ENCODE measurements at regions not wholly inside any gene's neighbourhood (a gene's known extent, or its start where the extent isn't known, plus 50 kb on each side); places are given as distances from the start of the nearest gene placed in this dataset.

GRCh38 chr15:88342666-88343065 lies 86.1 kb upstream of the NTRK3 start:
- Histone ChIP-seq H3K79me2 (ENCODE audit: low read length) (no peaks in the 10 kb centered on the region), H3K36me3 (replicated peaks; ENCODE audit: insufficient read depth, low read length) (no peaks in the 10 kb centered on the region), H4K20me1 (ENCODE audit: insufficient read depth, low read length) (no peaks in the 10 kb centered on the region), H3K4me2 (ENCODE audit: low read depth, low read length) (no peak overlapping the region), H3K9ac (ENCODE audit: low read length) (no peak overlapping the region), H3K9me3 (replicated peaks; ENCODE audit: insufficient read depth, low read length) (no peaks in the 10 kb centered on the region), H3F3A (ENCODE audit: insufficient read depth, low read length) (no peaks in the 10 kb centered on the region), H3K4me1 (ENCODE audit: low read length) (no peaks in the 10 kb centered on the region), H3K27ac (ENCODE audit: low read length) (no peak overlapping the region), H3K4me3 (ENCODE audit: low read length) (no peak overlapping the region), H3K27me3 (replicated peaks; ENCODE audit: insufficient read depth, low read length) (no peaks in the 10 kb centered on the region), H3K9me2 (replicated peaks; ENCODE audit: insufficient read depth, low read length) (no peaks in the 10 kb centered on the region), H2AFZ (ENCODE audit: low read length) (no peak overlapping the region)
- DNase-seq, result no peak
- TF ChIP-seq EZH2phosphoT487 (IDR thresholded peaks at IDR 0.05; ENCODE audit: low read length) (no peak), EZH2 (optimal IDR thresholded peaks at IDR 0.05; ENCODE audit: low read depth, low read length) (no peak)
- TF ChIP-seq, protein P1, sequence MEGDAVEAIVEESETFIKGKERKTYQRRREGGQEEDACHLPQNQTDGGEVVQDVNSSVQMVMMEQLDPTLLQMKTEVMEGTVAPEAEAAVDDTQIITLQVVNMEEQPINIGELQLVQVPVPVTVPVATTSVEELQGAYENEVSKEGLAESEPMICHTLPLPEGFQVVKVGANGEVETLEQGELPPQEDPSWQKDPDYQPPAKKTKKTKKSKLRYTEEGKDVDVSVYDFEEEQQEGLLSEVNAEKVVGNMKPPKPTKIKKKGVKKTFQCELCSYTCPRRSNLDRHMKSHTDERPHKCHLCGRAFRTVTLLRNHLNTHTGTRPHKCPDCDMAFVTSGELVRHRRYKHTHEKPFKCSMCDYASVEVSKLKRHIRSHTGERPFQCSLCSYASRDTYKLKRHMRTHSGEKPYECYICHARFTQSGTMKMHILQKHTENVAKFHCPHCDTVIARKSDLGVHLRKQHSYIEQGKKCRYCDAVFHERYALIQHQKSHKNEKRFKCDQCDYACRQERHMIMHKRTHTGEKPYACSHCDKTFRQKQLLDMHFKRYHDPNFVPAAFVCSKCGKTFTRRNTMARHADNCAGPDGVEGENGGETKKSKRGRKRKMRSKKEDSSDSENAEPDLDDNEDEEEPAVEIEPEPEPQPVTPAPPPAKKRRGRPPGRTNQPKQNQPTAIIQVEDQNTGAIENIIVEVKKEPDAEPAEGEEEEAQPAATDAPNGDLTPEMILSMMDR (IDR thresholded peaks at IDR 0.05; ENCODE audit: low read length), result no peak

- H3K79me2 ChIP-seq (ENCODE audit: low read length), result no peaks in the 10 kb centered on the region
- H2AFZ ChIP-seq (ENCODE audit: low read length), result no peak overlapping the region
- DNase-seq, result no peak
- H3K4me1 ChIP-seq (ENCODE audit: low read length), result no peaks in the 10 kb centered on the region
- no peaks in the 10 kb centered on the region for H4K20me1 ChIP-seq (ENCODE audit: insufficient read depth, low read length)
- H3K4me2 ChIP-seq (ENCODE audit: low read depth, low read length), result no peak overlapping the region
- H3K27me3 ChIP-seq (replicated peaks; ENCODE audit: insufficient read depth, low read length), result no peaks in the 10 kb centered on the region
- no peak overlapping the region for H3K27ac ChIP-seq (ENCODE audit: low read length)
- H3K36me3 ChIP-seq (replicated peaks; ENCODE audit: insufficient read depth, low read length), result no peaks in the 10 kb centered on the region
- H3K9me2 ChIP-seq (replicated peaks; ENCODE audit: insufficient read depth, low read length), result no peaks in the 10 kb centered on the region
- no peaks in the 10 kb centered on the region for H3K9me3 ChIP-seq (replicated peaks; ENCODE audit: insufficient read depth, low read length)
- no peaks in the 10 kb centered on the region for H3F3A ChIP-seq (ENCODE audit: insufficient read depth, low read length)
- H3K4me3 ChIP-seq (ENCODE audit: low read length), result no peak overlapping the region
- no peak overlapping the region for H3K9ac ChIP-seq (ENCODE audit: low read length)
- TF ChIP-seq, protein P1 (IDR thresholded peaks at IDR 0.05; ENCODE audit: low read length), result no peak
- TF ChIP-seq EZH2phosphoT487 (IDR thresholded peaks at IDR 0.05; ENCODE audit: low read length), result no peak
- no peak for TF ChIP-seq EZH2 (optimal IDR thresholded peaks at IDR 0.05; ENCODE audit: low read depth, low read length)
These were observed 85.1 kb upstream of the NTRK3 start for GRCh38 chr15:88341653-88342052.

DNA sequence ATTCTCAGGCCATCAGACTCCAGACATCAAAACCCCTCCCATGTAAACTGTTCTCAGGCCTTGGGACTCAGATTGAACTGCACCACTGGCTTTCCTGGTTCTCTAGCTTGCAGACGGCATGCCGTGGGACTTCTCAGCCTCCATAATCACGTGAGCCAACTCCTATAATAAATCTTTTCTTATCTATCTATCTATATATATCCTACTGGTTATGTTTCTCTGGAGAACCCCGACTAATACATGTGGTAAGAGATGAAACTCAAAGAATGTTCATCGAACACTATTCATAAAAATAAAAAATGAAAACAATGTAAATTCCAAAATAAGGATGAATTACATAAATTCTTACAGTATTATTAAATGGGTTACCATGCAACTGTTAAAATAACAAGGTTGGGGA lies 84.5 kb upstream of the NTRK3 start:
- Histone ChIP-seq H3K4me2 (ENCODE audit: low read depth, low read length) (no peak overlapping the region), H3K9me2 (replicated peaks; ENCODE audit: insufficient read depth, low read length) (no peaks in the 10 kb centered on the region), H3K27me3 (replicated peaks; ENCODE audit: insufficient read depth, low read length) (no peaks in the 10 kb centered on the region), H3K4me3 (ENCODE audit: low read length) (no peak overlapping the region), H2AFZ (ENCODE audit: low read length) (no peak overlapping the region), H3F3A (ENCODE audit: insufficient read depth, low read length) (no peaks in the 10 kb centered on the region), H3K4me1 (ENCODE audit: low read length) (no peaks in the 10 kb centered on the region), H3K79me2 (ENCODE audit: low read length) (no peaks in the 10 kb centered on the region), H4K20me1 (ENCODE audit: insufficient read depth, low read length) (no peaks in the 10 kb centered on the region), H3K9ac (ENCODE audit: low read length) (no peak overlapping the region), H3K36me3 (replicated peaks; ENCODE audit: insufficient read depth, low read length) (no peaks in the 10 kb centered on the region), H3K9me3 (replicated peaks; ENCODE audit: insufficient read depth, low read length) (no peaks in the 10 kb centered on the region), H3K27ac (ENCODE audit: low read length) (no peak overlapping the region)
- TF ChIP-seq EZH2 (optimal IDR thresholded peaks at IDR 0.05; ENCODE audit: low read depth, low read length), result no peak
- no peak for TF ChIP-seq EZH2phosphoT487 (IDR thresholded peaks at IDR 0.05; ENCODE audit: low read length)
- TF ChIP-seq, protein P1 (IDR thresholded peaks at IDR 0.05; ENCODE audit: low read length), result no peak
- no peak for DNase-seq
